ENCODE measurements at regions not wholly inside any gene's neighbourhood (a gene's known extent, or its start where the extent isn't known, plus 50 kb on each side); places are given as distances from the start of the nearest gene placed in this dataset.

DNA sequence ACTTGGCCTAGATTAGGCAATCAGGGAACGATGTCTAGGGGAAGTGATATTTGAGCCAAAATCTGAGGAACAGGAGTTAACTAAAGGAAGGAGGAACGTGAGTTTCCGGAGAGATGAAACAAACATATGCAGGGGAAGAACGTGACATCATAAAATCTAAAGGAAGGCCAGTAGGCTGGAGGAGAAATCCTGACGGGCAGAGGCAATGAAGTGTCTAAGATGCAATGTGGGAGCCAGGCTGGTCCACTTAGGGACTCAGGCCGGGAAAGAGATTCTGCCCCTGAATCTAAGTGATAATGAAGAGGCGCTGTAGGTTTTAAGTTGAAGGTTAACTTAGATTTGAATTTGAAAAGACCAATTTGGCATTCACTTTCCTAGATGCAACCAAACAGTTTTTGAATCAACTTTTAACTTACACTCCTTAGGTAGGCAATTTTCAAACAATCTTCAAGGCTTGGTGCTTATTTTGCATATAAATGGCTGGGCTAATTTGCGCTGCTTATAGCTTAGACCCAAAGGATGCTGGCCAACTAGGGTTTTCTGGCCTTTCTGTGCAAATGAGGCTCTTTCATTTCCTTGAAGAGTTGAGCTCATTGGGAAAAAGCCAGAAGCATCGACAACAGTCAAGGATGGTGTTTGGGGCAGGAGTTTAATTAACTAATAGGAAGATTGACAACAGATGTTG lies 221.7 kb downstream of the SOX11 start:
- H3K27me3 Mint-ChIP-seq: peaks cover 3% of the 10 kb centered on the region
- TF ChIP-seq, protein P1, sequence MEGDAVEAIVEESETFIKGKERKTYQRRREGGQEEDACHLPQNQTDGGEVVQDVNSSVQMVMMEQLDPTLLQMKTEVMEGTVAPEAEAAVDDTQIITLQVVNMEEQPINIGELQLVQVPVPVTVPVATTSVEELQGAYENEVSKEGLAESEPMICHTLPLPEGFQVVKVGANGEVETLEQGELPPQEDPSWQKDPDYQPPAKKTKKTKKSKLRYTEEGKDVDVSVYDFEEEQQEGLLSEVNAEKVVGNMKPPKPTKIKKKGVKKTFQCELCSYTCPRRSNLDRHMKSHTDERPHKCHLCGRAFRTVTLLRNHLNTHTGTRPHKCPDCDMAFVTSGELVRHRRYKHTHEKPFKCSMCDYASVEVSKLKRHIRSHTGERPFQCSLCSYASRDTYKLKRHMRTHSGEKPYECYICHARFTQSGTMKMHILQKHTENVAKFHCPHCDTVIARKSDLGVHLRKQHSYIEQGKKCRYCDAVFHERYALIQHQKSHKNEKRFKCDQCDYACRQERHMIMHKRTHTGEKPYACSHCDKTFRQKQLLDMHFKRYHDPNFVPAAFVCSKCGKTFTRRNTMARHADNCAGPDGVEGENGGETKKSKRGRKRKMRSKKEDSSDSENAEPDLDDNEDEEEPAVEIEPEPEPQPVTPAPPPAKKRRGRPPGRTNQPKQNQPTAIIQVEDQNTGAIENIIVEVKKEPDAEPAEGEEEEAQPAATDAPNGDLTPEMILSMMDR (conservative IDR thresholded peaks at IDR 0.05): no peak
- H3K9me3 Mint-ChIP-seq: peaks cover 6% of the 10 kb centered on the region
- no peak for DNase-seq (ENCODE audit: extremely low spot score, unreplicated experiment)
- peaks cover 33% of the 10 kb centered on the region for H3K4me1 Mint-ChIP-seq (ENCODE audit: unreplicated experiment)
- no peak overlapping the region for H3K27ac Mint-ChIP-seq
- H3K36me3 Mint-ChIP-seq: peaks cover 4% of the 10 kb centered on the region
- H3K4me3 Mint-ChIP-seq: no peak overlapping the region

DNA sequence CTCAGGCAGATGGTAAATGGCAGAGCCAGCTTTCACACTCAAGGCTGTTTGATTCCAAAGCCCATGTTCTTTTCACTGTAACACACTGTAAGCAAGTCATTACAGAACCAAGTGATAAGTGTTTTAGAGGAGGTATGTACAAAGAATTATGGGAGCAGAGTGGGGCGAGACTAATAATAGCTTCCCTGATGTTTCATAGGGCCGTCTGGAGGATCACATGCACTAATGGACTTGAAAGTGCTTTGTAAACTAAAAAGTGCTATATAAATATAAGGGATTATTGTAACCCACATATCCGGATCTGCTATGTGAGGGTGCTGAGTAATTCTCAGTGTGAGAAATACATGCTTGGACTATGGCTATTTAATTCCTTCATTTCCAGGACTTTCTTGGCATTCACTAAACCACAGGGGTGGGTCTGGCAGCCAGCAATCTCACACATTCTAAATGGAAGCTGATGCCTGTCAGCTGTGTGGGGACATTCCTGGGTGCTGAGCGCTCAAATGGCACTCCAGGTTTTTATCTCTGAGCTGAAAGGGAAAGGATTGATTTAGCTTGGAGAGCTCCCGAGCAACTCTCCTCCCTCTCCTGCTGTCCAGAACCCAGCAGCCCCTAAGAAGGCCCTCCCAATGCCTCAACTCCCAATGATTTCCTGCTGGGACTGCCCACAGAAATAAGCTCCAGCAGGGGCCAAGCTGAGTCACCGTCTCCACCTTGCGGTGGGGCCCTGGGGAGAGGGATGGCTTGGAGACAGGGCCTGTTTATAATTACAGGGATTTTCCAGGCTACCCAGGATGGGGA lies 222.8 kb downstream of the SOX11 start:
- H3K9me3 Mint-ChIP-seq: peaks cover 14% of the 10 kb centered on the region
- H3K4me3 Mint-ChIP-seq: no peak overlapping the region
- no peak for DNase-seq (ENCODE audit: extremely low spot score, unreplicated experiment)
- H3K36me3 Mint-ChIP-seq: peaks cover 11% of the 10 kb centered on the region
- H3K27ac Mint-ChIP-seq: no peak overlapping the region
- TF ChIP-seq, protein P1 (conservative IDR thresholded peaks at IDR 0.05): no peak
- H3K27me3 Mint-ChIP-seq: peaks cover 3% of the 10 kb centered on the region
- peaks cover 33% of the 10 kb centered on the region for H3K4me1 Mint-ChIP-seq (ENCODE audit: unreplicated experiment)

- H3K4me1 Mint-ChIP-seq (ENCODE audit: unreplicated experiment): peaks cover 33% of the 10 kb centered on the region
- H3K9me3 Mint-ChIP-seq: peaks cover 14% of the 10 kb centered on the region
- H3K27me3 Mint-ChIP-seq: peaks cover 3% of the 10 kb centered on the region
- no peak for DNase-seq (ENCODE audit: extremely low spot score, unreplicated experiment)
- TF ChIP-seq, protein P1 (conservative IDR thresholded peaks at IDR 0.05): peak; percentile 60
- no peak overlapping the region for H3K4me3 Mint-ChIP-seq
- peaks cover 11% of the 10 kb centered on the region for H3K36me3 Mint-ChIP-seq
- no peak overlapping the region for H3K27ac Mint-ChIP-seq
Measured at GRCh38 chr2:5915881-5916310, 223.7 kb downstream of the SOX11 start.

DNA sequence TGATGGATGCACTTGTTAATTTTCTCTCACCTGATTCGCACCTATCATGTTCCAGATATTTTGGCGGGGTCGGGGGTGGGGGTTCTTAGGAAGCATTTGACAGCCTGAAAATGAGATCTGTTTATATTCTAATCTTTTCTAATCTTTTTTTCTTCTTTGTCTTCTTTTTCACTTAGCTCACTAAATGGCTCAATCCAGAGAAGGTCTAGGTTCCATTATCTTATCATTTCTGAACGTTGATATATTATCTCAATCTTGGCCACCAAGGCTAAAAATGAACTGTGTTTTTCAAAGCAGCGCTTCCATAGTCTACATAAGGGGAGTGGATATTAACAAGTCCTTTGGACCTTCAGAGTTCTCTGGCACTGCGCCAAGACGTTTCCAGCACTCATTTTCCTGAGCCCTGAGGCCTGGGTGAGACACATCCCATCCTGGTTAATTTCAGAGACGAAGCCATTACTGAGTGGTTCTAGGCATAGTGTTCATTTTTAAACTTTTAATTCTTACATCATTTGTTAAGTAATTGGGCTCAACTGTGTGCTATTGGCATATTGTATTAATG lies 229.0 kb downstream of the SOX11 start:
- H3K27ac Mint-ChIP-seq: no peak overlapping the region
- DNase-seq (ENCODE audit: extremely low spot score, unreplicated experiment): no peak
- TF ChIP-seq, protein P1 (conservative IDR thresholded peaks at IDR 0.05): no peak
- peaks cover 13% of the 10 kb centered on the region for H3K36me3 Mint-ChIP-seq
- H3K4me3 Mint-ChIP-seq: no peak overlapping the region
- H3K27me3 Mint-ChIP-seq: peaks cover 1% of the 10 kb centered on the region
- H3K9me3 Mint-ChIP-seq: peaks cover 11% of the 10 kb centered on the region
- H3K4me1 Mint-ChIP-seq (ENCODE audit: unreplicated experiment): peaks cover 17% of the 10 kb centered on the region

DNA sequence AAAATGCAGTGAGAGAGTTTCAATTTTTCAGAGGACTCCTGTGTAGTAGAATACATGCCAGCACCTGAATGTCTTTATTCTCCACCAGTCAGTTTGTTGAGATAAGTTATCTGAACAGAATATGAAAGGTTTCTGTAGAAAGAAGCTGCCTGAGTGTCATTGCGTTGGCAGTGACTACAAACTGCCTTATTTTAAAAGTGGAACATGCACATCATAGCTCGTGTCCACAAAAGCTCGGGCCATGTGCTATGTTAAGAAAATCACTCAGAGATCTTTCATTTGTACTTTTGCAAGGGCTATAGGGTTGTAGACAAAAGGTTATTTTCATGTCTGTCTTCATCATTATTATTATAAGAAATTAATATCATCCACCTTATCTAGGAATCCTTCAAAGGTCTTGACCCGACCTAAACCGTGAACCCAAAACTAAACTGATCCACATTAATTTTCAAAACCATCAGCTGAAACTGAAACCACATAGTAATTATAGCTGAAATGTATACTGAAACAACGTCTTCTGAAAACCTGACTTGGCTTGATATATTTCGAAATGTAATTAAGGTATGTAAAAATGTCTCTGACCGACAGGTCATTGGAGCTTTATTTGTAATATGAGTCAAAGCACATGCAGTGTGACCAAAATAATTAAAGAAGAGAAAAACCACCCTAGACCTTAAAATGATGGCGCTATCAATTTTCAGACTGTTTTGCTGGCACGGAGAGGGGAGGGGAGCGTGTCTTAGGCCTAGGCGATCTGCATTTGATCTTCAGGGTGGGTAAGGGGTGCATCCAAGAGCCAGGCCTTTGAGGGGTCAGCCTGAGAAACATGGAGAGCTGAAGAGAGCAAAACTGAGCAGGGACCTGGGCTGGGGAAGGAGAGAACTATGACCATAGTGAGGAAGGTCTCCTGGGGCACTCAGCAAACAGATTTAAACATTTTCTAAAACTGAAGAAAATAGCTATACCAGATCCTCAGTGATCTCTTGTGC lies 232.1 kb downstream of the SOX11 start:
- Mint-ChIP-seq H3K27ac (no peak overlapping the region), H3K4me1 (ENCODE audit: unreplicated experiment) (peaks cover 22% of the 10 kb centered on the region), H3K36me3 (peaks cover 7% of the 10 kb centered on the region), H3K27me3 (no peaks in the 10 kb centered on the region), H3K9me3 (peaks cover 4% of the 10 kb centered on the region), H3K4me3 (no peak overlapping the region)
- no peak for DNase-seq (ENCODE audit: extremely low spot score, unreplicated experiment)
- TF ChIP-seq, protein P1 (conservative IDR thresholded peaks at IDR 0.05): no peak

All from type B pancreatic cell (in vitro differentiated cells).